GM12878 (cell line): ENCODE measurements at regions not wholly inside any gene's neighbourhood (a gene's known extent, or its start where the extent isn't known, plus 50 kb on each side); places are given as distances from the start of the nearest gene placed in this dataset.

Experiments used
- ATAC-seq: fragments of 200-7000 bp; cut with Tn5 transposase; 3 replicates; pipeline ENCODE4 v1.9.1; 2020; ENCODE audit warnings: mild to moderate bottlenecking, moderate library complexity
- BruUV-seq: library from RNA; stranded (reverse); fragments of 400-500 nt; replicated peaks from 2 replicates; lab custom pipeline; 2021; lab: Mats Ljungman, UMichigan
- CTCF ChIA-PET: fragments of 300-600 bp; sonication (Branson Sonifier 250); formaldehyde crosslinking; extraction: SDS; loops from one replicate; lab custom pipeline; 2021; ENCODE audit warnings: inconsistent platforms; lab: Yijun Ruan, JAX
- POLR2A ChIA-PET: fragments of 350-600 bp; formaldehyde crosslinking; extraction: SDS; loops from one replicate; lab custom pipeline; 2021; ENCODE audit warnings: inconsistent platforms; lab: Charles Lee
- RAD21 ChIA-PET: fragments of 300-600 bp; sonication (Branson Sonifier 250); formaldehyde crosslinking; loops from one replicate; lab custom pipeline; 2023; ENCODE audit warnings: antibody characterized with exemption; ENCODE audit not compliant: unreplicated experiment; lab: Charles Lee
- SMC1A ChIA-PET: fragments of 300-600 bp; sonication (Branson Sonifier 250); formaldehyde crosslinking; loops from one replicate; lab custom pipeline; 2023; ENCODE audit not compliant: unreplicated experiment, uncharacterized antibody; lab: Charles Lee
- DNase-seq: peaks from one replicate; pipeline ENCODE4 v3.0.0-alpha.2; 2011; ENCODE audit warnings: low read depth, low spot score
- FAIRE-seq: peaks from 3 replicates; lab custom pipeline; 2011; peaks lifted over from hg19 to GRCh38; lab: Jason Lieb, UNC
- H2AFZ ChIP-seq: 2 replicates; pipeline ENCODE4 v1.6.0; 2011; ENCODE audit warnings: low read depth, low read length, control low read depth; ENCODE audit not compliant: control insufficient read depth
- H3K27ac ChIP-seq: 2 replicates; pipeline ENCODE4 v1.5.1; 2011; ENCODE audit warnings: control low read depth; ENCODE audit not compliant: control insufficient read depth, insufficient read depth
- H3K27me3 ChIP-seq, 2 experiments: replicated peaks in 1 of 2; 2 replicates each; pipeline versions ENCODE4 v1.6.0 to v1.6.1; 2011; ENCODE audit warnings: low read length in 1 of 2; ENCODE audit not compliant: control insufficient read depth in 2 of 2, insufficient read depth in 2 of 2
- H3K36me3 ChIP-seq, 2 experiments: 2 replicates each; pipeline ENCODE4 v1.5.1; 2011; ENCODE audit warnings: low read length in 1 of 2; ENCODE audit not compliant: control insufficient read depth in 2 of 2, insufficient read depth in 2 of 2
- H3K4me1 ChIP-seq: 2 replicates; pipeline ENCODE4 v1.6.1; 2011; ENCODE audit warnings: mild to moderate bottlenecking, low read length, moderate library complexity, mixed read lengths; ENCODE audit not compliant: control insufficient read depth, insufficient read depth
- H3K4me2 ChIP-seq: 2 replicates; pipeline ENCODE4 v1.6.0; 2011; ENCODE audit warnings: control low read depth; ENCODE audit not compliant: control insufficient read depth, insufficient read depth
- H3K4me3 ChIP-seq: fragments of 200-600 bp; sonication (generic); 2 replicates; pipeline ENCODE4 v1.5.1; 2016
- H3K79me2 ChIP-seq: 2 replicates; pipeline ENCODE4 v1.6.0; 2011; ENCODE audit warnings: low read length; ENCODE audit not compliant: control insufficient read depth, insufficient read depth
- H3K9ac ChIP-seq: 2 replicates; pipeline ENCODE4 v1.8.0; 2011; ENCODE audit warnings: low read length, control low read depth, mixed read lengths; ENCODE audit not compliant: control insufficient read depth, insufficient read depth
- H3K9me3 ChIP-seq: replicated peaks from 3 replicates; pipeline ENCODE4 v1.5.1; 2011; ENCODE audit warnings: mild to moderate bottlenecking, low read length; ENCODE audit not compliant: control insufficient read depth, insufficient read depth
- H4K20me1 ChIP-seq: 2 replicates; pipeline ENCODE4 v1.6.0; 2011; ENCODE audit not compliant: control insufficient read depth, insufficient read depth
- CBX5 ChIP-seq: sonication (generic); IDR thresholded peaks from 2 replicates; pipeline ENCODE4 v1.6.1; 2016; ENCODE audit warnings: low read depth, moderate library complexity, mild to moderate bottlenecking, inconsistent platforms
- CTCF ChIP-seq, 3 experiments: IDR thresholded peaks in 2 of 3; conservative IDR thresholded peaks in 1 of 3; 2 replicates each; pipeline ENCODE4 v1.5.1; 2011; ENCODE audit warnings: low read depth in 3 of 3, low read length in 3 of 3, mild to moderate bottlenecking in 3 of 3, control low read depth in 2 of 3, moderate library complexity in 2 of 3, inconsistent platforms in 1 of 3, mixed read lengths in 1 of 3; ENCODE audit not compliant: control insufficient read depth in 2 of 3, insufficient read depth in 1 of 3; ENCODE audit errors: extremely low read depth in 1 of 3
- IKZF2 ChIP-seq, 2 experiments: fragments of 450-650 bp; IDR thresholded peaks; 2 replicates each; pipeline ENCODE4 v1.6.1; 2017; ENCODE audit warnings: mild to moderate bottlenecking in 2 of 2, moderate library complexity in 2 of 2
- MTA3 ChIP-seq: IDR thresholded peaks from 2 replicates; pipeline ENCODE4 v1.6.1; 2012; ENCODE audit warnings: low read length, inconsistent platforms, borderline replicate concordance
- PBX3 ChIP-seq: IDR thresholded peaks from 2 replicates; pipeline ENCODE4 v1.6.1; 2011; ENCODE audit warnings: mild to moderate bottlenecking, low read depth, low read length, moderate library complexity; ENCODE audit not compliant: insufficient replicate concordance
- RAD21 ChIP-seq: IDR thresholded peaks from 2 replicates; pipeline ENCODE4 v1.6.1; 2011; ENCODE audit warnings: mild to moderate bottlenecking, low read depth, low read length, moderate library complexity; ENCODE audit not compliant: insufficient read depth
- SMC3 ChIP-seq: IDR thresholded peaks from 2 replicates; pipeline ENCODE4 v1.6.1; 2011; ENCODE audit warnings: low read length, improper control_type of control experiment, borderline replicate concordance
- WGBS: methylation state at CpG from one replicate; pipeline ENCODE4 v1.1.6; 2016; ENCODE audit warnings: low lambda C conversion rate; ENCODE audit not compliant: insufficient replicate concordance, insufficient coverage; ENCODE audit errors: missing lambda C conversion rate; 5-methylcytosine and 5-hydroxymethylcytosine counted together
- in situ Hi-C: fragments of 300-500 bp; cut with MboI; formaldehyde crosslinking; loops from 9 replicates; pipeline ENCODE4 v1.14.3; 2018; ENCODE audit warnings: mixed read lengths
- intact Hi-C: fragments of 100-400 bp; cut with micrococcal nuclease; formaldehyde crosslinking; loops from one replicate; pipeline ENCODE4 v1.14.2; 2022; ENCODE audit not compliant: unreplicated experiment

- TF ChIP-seq CBX5, result no peak
- TF ChIP-seq PBX3, result no peak
These were observed 176.0 kb upstream of the SEL1L start (continued) for GRCh38 chr14:81709681-81710080.

GRCh38 chr14:81710232-81710845 is 176.7 kb upstream of the SEL1L start:
- SMC1A ChIA-PET, result interaction anchor here (0.6 to 0.9 kb wide), 4 partner anchors 14 to 937 kb away, joined by 3 to 4 read pairs (median 3); no protein-coding TSS in a partner anchor
- WGBS, result 50% methylated on average over 2 of the region's 2 CpGs
- no TSS peak for BruUV-seq
- POLR2A ChIA-PET, result no interaction called here
- Histone ChIP-seq H3K4me1 (no peaks in the 10 kb centered on the region), H3K4me2 (no peak overlapping the region), H3K27ac (no peak overlapping the region), H3K9ac (no peak overlapping the region)
- peak; percentile 61 for ATAC-seq
- in situ Hi-C loops, result no loop called here
- TF ChIP-seq RAD21 (peak; percentile 72), SMC3 (peak; percentile 46; the same call in 1 of the 2 replicates), MTA3 (no peak), IKZF2 (IDR thresholded peaks at IDR 0.05) (no peak), CTCF (IDR thresholded peaks at IDR 0.05 in 2 of 3, conservative IDR thresholded peaks at IDR 0.05 in 1 of 3; ENCODE audit: control insufficient read depth in 2 of 3, extremely low read depth in 1 of 3, insufficient read depth in 1 of 3, low read depth in 3 of 3, low read length in 3 of 3) (peak; percentile 49 to 69 (median 58); a peak in 5 of 6 replicates)
- TF ChIP-seq, all 136 proteins: peak for 3
- H2AFZ ChIP-seq, result no peak overlapping the region
- no peaks in the 10 kb centered on the region for H3K27me3 ChIP-seq
- ChIA-PET RAD21 (interaction anchor here (0.7 to 1.4 kb wide), 7 partner anchors 14 to 1162 kb away, joined by 3 to 6 read pairs (median 4); no protein-coding TSS in a partner anchor), CTCF (interaction anchor here (0.6 to 2.1 kb wide), 13 partner anchors 9 to 1754 kb away, joined by 3 to 16 read pairs (median 3); no protein-coding TSS in a partner anchor)
- no peaks in the 10 kb centered on the region for H3K79me2 ChIP-seq
- intact Hi-C loops, result loop anchor here (2.0 kb wide), 1 partner anchor 282 kb away; no protein-coding TSS in a partner anchor
- H3K9me3 ChIP-seq, result no peaks in the 10 kb centered on the region
- no peaks in the 10 kb centered on the region for H3K36me3 ChIP-seq
- H4K20me1 ChIP-seq, result no peaks in the 10 kb centered on the region
- peak; percentile 76 for FAIRE-seq
- H3K4me3 ChIP-seq, result no peak overlapping the region
- DNase-seq, result peak; percentile 0
